ENCODE measurements at regions not wholly inside any gene's neighbourhood (a gene's known extent, or its start where the extent isn't known, plus 50 kb on each side); places are given as distances from the start of the nearest gene placed in this dataset.

DNA sequence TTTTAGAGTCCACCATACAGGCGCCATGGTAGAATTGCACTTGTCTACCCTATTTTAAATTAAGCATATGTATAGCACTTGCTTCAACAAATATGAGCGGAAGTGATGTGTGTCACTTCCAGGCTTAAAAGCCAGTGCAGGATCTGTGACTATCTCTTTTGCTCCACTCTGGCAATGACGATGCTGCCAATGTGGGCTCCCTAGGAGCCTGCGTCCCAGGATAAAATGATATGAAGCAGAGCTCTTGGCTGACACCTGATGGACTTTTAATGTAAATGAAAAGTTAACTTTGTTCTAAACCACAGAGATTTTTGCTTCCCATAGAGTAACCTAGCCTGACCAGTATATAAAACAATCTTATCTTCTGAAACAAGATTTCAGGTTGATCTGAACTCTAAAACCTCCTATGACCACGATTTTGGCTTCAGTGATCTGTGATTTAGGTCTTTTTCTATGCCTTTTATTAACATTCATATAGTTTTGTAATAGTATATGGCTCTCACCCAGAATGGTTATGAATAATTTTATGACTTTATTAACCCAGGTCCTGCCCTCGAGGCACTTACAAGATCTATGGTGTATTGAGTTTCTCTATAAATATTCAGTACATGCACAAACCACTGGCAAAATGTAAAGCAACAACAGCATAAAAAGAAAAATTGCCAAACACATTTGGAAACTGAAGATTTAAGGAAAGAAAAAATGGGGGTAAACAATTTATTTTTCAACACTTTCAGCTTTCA is 422.5 kb upstream of the PIK3C3 start:
- DNase-seq: no peak

DNA sequence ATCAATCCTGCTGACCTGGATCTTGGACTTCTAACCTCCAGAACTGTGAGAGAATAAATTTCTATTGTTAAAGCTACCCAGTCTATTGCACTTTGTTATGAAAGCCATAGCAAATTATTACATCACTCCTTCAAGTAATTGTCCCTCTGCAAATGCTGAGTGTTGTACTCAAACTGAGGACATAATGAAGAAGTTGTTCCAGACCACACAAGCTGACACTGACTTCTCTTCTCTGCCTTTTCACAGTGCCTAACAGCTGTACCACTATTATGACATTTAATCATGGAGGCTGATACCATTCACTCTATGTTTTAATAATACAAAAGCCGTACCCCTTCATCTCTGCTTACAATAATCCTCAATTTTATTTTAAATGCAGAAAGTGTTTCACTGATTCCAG is 424.1 kb upstream of the PIK3C3 start:
- no peak for DNase-seq

DNA sequence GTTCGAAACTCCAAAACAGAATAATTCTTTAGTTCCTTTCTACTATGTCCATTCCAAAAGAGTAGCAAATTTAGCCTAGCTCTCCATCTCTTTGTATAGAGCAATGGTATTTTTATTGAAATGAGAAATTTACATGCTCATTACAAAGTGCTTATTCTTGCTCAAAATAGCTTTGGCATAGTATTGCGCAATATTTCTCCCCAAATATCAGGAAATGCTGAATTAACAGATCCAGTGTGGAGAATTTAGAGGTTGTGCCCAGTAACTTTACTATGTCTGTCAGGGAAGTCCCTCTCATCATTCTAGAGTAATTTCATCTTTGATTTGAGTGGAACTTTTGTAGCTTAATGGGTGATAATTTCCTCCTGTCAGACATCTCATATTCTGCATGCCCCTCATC is 425.9 kb upstream of the PIK3C3 start:
- DNase-seq: no peak

DNA sequence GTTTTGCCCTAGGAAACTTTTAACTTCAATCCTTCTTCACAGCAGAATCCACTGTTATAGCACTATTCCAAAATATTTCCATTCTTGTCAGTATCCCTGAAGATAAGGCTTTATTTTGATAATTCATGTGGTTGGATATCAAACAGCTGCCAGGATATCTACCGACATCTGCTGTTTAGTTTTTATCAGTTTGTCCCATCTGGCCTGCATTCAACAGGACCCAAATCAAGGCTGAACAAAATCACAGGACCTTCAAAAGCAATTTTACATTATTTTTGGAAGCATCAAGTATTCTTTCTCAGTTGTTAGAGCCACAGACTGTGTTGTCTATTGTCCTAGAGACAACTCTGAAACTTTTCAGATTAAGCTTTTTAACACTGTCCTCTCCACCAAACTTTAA is 429.0 kb upstream of the PIK3C3 start:
- DNase-seq: no peak

DNA sequence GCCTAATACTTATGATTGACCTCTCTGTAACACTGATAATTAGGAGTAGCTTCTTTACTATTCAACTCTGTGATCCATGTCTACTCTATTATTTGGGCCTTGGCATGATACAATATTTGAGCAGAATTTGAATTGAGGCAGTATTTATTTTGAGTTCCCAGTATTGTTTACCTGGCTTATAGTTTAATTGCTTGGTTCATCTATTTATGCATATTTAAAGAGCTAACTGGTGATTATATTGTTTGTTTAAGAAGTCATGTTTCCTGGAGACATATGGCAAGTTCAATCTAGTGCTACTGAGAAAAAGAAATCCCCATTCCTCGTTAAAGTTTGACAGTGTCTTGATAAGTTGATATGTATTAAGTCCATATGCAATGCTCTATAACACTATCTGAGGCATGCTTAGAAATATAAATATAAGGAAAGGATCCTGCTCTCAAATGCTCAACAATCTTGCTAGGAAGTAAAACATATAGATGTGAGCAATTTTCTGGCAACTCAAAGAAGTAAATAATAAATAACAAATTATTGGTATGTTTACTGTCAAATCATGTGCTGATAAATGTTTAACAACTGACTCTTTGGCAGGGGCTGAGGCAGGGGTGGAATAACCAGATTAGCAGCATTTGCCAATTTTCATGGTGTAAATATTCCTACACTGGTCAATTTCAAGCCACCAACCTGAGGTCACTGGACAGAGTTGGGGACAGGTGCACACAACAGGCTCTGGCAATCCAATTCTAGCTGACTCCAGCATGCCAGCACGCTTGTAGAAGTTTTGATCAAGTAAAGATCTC is 430.2 kb upstream of the PIK3C3 start:
- DNase-seq: no peak

DNA sequence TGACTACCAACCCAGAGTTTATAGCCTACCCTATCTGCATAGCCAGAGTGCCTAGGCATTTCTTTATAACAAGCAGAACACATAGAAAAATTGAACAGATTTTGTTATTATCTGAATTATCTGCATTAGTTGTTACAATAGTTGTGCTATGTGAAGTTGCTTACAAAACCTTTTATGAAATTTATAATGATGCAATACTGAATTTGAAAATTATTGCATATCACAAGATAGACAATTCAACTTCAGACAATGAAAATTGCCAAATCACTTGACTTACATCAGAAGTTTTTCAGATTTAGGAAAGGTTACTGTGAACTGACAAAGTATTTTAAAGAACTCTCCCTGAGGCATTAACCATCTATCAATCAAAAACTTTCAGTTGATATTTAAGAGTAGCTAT is 437.9 kb upstream of the PIK3C3 start:
- DNase-seq: no peak

DNA sequence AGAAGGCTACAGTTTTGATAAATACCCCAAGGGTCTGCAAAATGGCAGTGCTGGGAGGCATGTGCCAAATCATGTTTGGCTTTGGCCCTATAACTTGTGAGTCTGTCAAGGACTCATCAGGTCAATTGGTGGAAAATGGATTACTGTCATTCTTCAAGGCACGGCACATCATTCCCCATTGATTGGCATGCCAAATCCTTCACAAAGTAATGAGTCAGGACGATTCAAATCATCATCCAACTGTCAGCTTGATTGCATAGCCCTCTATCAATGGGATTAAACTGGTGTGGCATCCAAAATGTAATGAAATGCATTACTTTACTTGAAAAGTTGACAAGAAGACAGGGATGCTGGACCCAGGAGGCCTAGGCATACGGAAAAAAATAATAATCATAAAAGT is 441.6 kb upstream of the PIK3C3 start:
- DNase-seq: no peak

DNA sequence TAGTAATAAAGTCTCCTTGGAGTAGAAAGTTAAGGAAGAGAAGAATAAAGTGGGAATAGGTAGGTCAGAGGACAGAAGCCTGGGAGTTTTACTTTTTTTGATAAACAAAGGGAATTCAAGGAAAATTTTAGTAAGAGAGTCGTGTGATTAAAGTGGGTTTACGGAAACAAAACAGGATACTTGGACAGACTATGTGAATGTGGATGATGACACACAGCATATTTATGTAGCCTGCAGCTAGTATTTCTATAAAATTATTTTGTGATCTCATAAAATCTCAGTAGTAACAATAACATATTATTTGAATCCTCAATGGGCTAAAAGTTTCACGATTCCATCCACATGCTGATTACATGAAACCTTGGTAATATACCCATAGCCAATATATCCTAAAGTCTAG is 450.7 kb upstream of the PIK3C3 start:
- DNase-seq: no peak

DNA sequence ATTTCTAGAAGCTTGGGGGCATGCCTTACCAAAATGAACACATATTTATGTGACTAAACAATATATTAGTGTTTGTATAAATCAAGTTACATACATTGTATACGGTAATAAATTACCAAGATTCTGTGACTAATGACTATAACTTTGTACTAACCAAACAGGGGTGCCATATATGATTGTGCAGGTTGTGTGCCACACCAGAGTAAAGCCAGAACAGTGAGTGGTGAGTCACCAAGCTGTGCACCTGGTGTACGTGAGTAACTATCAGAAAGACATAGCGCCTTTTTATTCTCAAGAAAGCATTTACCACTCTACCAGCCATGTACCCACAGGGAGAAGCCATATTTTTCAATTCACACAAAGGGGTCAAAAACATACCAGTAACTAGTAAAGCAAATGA is 453.2 kb upstream of the PIK3C3 start:
- no peak for DNase-seq

DNA sequence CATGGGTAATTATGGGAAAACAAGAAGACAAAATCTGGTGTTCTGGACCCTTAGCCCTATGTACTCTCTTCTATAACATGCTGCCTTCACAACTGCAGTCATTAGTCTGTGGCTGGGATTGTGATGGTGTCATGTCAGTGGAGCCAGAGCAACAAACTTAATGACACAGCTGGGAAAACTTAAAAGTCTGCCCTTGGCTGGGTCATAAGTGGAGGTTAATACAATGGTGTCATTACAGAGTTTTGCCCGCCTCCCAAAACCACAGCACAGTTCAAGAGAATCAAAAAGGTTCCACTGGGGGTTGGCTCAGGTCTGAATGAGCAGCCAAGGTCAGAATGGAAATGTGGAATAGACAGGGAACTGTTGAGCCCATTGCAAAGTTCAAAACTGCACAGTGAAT is 455.7 kb upstream of the PIK3C3 start:
- no peak for DNase-seq

DNA sequence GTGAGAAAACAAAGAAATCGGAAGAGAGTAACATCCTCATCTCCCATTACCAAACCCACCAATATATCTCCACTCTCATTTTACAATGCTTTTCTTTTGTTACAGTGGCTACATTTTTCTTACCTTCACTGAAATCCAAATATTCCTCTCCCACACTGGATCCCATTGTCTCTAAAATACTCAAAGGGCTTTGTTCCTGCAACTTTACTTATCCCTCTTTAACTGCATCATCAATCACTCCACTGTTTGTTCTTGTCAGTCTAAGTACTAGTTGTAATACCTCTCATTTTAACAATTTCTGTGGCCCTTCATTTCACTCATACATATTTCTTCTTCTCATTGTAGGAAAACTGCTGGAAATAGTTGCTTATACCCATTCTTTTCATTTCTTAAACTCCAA is 464.2 kb upstream of the PIK3C3 start:
- no peak for DNase-seq

DNA sequence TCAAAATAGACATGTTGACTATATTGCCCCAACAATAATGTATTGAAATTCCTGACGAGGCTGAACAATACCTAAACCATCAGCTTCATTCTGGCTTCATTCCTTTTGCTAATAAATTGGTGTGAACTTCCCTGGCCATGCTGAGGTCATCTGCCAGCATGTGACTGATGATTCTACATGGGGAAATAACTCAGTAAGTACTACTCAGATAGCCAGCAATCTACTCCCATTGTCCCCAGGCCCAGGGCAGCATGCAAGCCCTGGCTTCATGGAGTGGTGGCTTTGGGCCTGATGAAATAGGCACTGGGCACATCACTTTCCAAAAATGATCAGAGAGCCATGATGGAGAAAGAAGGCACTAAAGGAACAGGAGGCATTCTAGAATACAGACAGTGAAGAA is 468.5 kb upstream of the PIK3C3 start:
- no peak for DNase-seq

DNA sequence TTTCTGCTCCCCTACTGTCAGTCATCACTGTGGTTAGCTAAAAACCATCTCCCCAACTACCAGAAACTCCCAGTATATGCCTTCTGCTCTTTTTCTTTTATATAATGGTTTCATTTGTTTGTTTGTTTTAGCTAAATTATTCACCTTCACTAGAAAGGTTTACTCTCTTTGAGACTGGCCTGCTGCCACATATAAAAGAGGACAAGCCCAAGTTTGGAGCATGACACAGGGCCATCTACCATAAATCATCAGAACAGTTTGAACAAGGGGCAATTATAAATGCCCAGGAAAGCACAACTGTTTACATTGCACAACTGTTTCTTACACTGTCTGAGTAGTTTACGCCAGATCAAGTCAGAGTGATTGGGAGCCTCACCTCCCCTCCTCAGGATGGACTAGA is 471.0 kb upstream of the PIK3C3 start:
- DNase-seq: no peak

DNA sequence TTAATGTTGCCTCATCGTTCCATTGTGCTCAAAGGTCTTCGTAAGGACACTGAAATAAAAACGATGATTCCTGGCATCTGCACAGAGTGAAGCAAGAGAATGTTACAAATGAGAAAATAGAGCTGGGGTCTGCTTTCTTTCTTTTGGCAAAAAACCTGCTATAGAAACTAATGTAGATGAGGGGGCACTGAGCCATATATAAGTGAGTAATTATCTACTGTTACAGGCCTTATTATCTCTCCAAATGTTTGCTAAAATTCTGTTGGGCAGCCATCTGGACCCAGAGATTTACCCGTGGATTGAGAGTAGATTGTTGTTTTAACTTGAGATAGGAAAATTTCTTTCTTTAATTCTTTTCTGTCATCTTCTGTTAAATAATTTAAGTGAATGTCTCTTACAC is 472.5 kb upstream of the PIK3C3 start:
- DNase-seq: no peak

DNA sequence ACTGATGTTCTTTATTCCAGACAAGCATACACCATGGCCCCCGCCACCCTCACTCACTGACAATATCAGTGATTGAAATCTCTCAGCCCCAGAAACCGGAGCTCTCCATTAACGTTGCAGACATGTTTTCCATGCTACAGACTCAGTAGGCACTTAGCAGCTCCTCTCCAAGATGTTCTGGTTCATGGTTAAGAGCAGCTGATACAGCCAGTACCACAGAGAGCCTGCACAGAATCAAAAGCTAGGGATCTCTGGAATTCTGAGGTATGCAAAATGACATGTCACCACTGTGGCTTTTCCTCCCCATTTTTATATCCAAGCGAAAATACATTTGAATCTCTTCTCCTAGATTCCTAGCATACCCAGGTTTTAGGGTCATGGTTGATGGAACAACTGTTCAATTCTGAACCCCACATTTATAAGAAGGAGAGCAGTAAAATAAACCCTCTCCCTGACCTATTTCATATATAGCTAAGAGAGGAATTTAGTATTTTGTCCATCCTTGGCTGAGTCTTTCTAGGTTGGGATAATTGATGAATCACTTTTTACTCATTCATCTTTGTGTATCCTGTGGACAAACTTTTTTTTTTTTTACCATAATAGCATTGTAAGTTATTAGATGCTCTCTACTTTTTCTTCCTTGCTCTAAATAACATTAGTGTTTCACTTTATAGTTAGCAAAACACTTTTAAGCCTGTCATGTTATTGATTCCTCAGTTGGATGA is 488.4 kb upstream of the PIK3C3 start:
- no peak for DNase-seq

DNA sequence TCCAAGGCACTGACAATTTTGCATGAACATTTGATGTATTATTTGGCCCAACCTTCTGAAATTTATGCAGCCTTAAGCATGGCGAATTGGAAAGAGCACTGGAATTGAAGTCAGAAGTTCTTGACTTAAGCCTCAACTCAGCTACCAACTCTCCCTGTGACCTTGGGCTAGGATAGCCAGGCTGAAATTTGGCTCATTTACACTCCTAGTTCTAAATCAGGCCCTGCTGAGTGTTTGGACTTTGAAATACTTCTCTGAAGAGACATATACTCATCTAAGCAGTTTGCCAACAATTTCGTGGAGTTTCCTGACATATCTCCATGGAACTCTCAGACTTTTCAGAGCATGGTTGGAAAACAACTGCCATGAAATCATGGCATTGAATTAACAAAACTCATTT is 489.6 kb upstream of the PIK3C3 start:
- DNase-seq: no peak

DNA sequence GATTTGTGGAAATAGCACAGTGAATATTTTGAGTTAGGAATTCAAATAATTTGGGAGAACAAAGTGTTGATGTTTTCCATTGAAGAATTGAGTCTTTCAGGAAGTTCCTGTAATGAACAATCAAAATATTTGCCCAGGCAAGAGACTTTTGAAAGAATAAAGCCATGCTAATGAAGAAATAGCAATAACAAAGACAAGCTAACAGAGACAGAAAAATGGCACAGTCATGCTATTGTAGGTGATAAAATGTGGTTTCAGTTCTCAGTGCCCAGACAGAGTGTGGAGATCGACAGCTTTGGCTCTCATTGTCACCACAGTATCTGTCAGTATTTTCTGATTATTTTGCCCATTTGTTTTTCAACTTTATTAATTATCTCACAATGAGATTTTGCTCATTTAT is 490.8 kb upstream of the PIK3C3 start:
- DNase-seq: no peak

DNA sequence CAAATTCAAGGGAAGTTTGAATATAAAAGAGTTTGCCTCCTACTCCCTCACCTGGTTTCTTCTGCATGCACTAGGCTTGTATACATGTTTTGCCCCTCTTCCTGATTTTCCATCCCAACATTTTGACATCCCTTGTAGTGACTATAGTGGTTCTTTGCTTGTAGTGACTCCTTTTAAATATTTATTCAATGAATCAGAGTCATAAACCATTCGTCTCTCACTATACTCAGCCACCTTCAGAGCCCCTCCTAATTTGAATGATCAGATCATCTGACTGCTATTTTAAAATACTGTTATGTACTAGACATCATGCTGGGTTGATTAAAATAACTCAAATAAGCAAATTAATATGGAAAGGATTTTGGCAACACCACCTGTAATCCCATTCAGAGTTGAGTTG is 492.1 kb upstream of the PIK3C3 start:
- DNase-seq: no peak

DNA sequence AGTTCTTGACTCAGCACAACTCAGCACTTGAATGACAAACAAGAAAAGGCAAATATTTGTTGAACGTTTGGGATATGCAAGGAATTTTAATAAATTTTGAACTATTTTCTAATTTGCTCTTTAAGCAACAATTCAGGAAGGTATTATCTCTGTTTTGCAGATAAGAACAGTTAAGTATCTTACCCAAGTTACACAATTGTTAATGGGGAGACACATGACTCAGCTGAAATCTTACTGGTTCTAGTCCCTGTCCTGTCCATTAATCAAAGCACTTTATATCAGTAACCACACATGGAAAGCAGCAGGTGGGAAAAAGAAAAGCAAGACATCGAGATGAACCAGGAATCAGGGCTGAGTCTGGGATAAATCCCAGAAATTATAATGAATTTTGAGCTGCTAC is 493.9 kb upstream of the PIK3C3 start:
- no peak for DNase-seq

DNA sequence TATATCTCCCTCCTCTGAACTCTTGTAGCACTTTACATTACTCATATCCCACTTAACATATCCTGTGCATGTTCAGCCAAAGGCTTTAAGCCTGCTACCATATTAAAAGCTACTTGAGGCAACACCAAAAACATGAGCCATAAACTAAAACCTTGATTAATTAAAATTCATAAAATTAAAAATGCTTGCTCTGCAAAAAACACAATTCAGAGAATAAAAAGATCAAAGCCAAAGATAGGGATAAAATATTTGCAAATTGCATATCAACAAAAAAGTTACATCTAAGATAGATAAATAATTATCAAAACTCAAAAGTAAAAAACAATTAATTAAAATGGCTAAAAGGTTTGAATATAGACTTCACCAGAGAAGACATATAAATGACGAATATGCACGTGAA is 495.4 kb upstream of the PIK3C3 start:
- DNase-seq: no peak

DNA sequence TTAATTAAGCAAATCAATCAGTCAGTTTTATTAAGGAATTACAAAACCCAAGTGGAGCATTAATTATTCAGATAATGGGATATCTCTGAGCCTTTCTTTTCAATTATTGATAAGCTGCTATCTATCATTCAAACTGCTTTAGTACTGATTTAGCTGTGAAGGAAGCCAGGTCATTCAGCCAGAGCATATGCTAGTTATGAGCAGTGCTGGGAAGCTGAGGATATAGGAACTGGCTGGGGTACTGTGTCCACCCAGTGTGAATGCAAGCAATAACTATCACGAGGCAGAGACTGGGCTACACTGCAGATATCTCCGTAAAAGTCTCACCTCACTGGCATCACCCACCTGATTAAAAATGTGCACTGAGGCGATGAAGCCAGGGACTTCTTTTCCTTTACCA is 496.7 kb upstream of the PIK3C3 start:
- no peak for DNase-seq

DNA sequence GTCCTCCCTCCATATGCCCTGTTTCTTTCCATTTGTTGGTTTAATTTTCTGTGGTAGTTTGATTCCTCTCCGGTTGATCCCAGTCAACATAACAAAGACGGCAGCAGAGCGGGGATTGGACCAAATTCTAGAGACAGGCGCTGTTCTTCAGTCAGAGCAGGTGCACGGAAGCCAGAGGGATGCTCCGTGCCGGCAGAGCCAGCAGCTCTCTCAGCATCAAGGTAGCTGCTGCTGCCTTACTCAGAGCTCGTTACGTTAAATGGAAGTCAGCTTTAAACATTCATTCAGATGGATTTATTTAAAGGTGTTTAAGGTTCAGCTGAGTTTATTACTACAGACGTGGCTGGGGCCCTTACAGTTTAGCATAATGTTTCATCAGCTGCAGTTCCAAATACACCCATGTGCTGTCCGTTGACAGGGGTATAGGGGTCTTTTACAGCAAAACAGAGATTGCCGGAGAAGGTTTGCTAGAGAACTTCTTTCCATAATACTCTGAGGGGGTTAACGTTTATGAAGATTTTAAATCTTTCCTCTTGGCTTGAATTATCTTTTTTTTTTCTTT is 497.2 kb upstream of the PIK3C3 start:
- DNase-seq: no peak

DNA sequence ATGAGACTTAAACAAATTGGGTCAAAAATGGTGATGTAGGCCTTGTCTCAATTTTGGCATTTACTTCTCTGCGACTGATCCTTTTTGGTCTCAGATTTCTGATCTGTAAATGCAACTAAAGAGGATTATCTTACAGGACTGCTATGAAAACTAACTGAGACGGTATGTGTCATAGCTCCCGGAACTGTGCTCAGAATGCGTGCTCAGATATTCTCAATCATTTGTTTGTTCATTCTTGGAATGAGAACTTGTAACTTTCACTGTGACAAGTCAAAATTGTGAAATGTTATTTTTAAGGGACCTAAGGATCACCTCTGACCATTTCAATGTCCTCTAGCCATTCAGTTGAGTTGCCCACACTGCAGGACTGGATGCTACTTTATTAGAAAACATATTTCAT is 498.2 kb upstream of the PIK3C3 start:
- DNase-seq: no peak

DNA sequence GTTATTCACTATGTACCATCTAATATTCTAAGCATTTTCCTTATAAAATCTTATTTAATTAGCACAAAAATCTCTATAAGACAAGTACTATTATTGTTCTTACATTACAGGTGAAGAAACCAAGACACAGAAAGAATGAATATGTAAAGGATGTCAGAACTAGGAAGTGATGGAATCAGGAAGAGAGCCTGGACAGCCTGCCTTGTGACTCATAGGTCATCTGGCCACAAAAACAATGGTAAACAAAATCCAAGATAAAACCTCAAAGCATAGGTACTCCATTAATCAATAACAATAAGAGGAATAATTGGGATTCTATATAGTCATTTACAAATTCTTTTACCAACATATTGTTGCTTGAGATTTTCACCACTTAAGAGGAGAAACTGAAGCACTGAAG is 505.4 kb upstream of the PIK3C3 start:
- no peak for DNase-seq

All from T-helper 9 cell (primary cell).